K562 (cell line): ENCODE measurements at regions not wholly inside any gene's neighbourhood (a gene's known extent, or its start where the extent isn't known, plus 50 kb on each side); places are given as distances from the start of the nearest gene placed in this dataset.

ENCODE experiments used
- ATAC-seq: fragments of 200-7000 bp; cut with Tn5 transposase; 3 replicates; pipeline ENCODE4 v1.9.1; 2020; ENCODE audit warnings: moderate library complexity
- BruUV-seq: library from RNA; stranded (reverse); fragments of 400-500 nt; replicated peaks from 2 replicates; lab custom pipeline; 2021; lab: Mats Ljungman, UMichigan
- CTCF ChIA-PET: fragments of 300-600 bp; formaldehyde crosslinking; extraction: SDS; loops from one replicate; lab custom pipeline; 2021; ENCODE audit warnings: low intra/inter-chr PET ratio; lab: Yijun Ruan, JAX
- POLR2A ChIA-PET: fragments of 300-600, 350-650 bp; sonication (Branson Sonifier 250); formaldehyde crosslinking; extraction: SDS; loops from one replicate; lab custom pipeline; 2021; ENCODE audit warnings: antibody characterized with exemption, inconsistent platforms; lab: Yijun Ruan, JAX
- DNase-seq, 4 experiments: peaks; one replicate each; pipeline versions ENCODE4 v3.0.0 to v3.0.0-alpha.2; 2011 to 2018; ENCODE audit warnings: low spot score in 3 of 4, mixed read lengths in 3 of 4; ENCODE audit errors: extremely low read depth in 1 of 4
- FAIRE-seq: peaks from 2 replicates; lab custom pipeline; 2011; peaks lifted over from hg19 to GRCh38; lab: Jason Lieb, UNC
- H2AFZ ChIP-seq: 2 replicates; pipeline ENCODE4 v1.6.0; 2011; ENCODE audit warnings: low read depth, low read length, control low read depth, inconsistent platforms
- H3K27ac ChIP-seq: fragments of 200-600 bp; 3 replicates; pipeline ENCODE4 v1.8.0; 2011; ENCODE audit warnings: low read depth, mild to moderate bottlenecking, control low read depth, inconsistent platforms, low read length, moderate library complexity, mixed read lengths; ENCODE audit errors: extremely low read depth
- H3K27me3 ChIP-seq, 2 experiments: fragments of 300-600 bp in 1 of 2; 2 replicates in 1 of 2; 3 replicates in 1 of 2; pipeline versions ENCODE4 v1.6.0 to v1.8.0; 2011; ENCODE audit warnings: inconsistent platforms in 2 of 2, low read length in 2 of 2, mild to moderate bottlenecking in 1 of 2, mixed read lengths in 1 of 2, moderate library complexity in 1 of 2; ENCODE audit not compliant: control insufficient read depth in 2 of 2, insufficient read depth in 2 of 2
- H3K36me3 ChIP-seq: fragments of 300-600 bp; 3 replicates; pipeline ENCODE4 v1.8.0; 2011; ENCODE audit warnings: mild to moderate bottlenecking, low read length, inconsistent platforms; ENCODE audit not compliant: control insufficient read depth, insufficient read depth
- H3K4me1 ChIP-seq, 2 experiments: fragments of 200-600 bp in 1 of 2; replicated peaks in 1 of 2; 2 replicates in 1 of 2; 3 replicates in 1 of 2; pipeline versions ENCODE4 v1.5.1 to v1.8.0; 2011; ENCODE audit warnings: inconsistent platforms in 2 of 2, low read length in 2 of 2, mild to moderate bottlenecking in 1 of 2, mixed read lengths in 1 of 2, moderate library complexity in 1 of 2; ENCODE audit not compliant: control insufficient read depth in 2 of 2, insufficient read depth in 2 of 2
- H3K4me2 ChIP-seq: 2 replicates; pipeline ENCODE4 v1.6.1; 2011; ENCODE audit warnings: low read length, control low read depth, inconsistent platforms, mixed read lengths; ENCODE audit not compliant: insufficient read depth
- H3K4me3 ChIP-seq: fragments of 200-600 bp; sonication (generic), shearing (Covaris generic); 2 replicates; pipeline ENCODE4 v1.5.1; 2016; ENCODE audit warnings: control low read depth, inconsistent platforms
- H3K79me2 ChIP-seq: fragments of 200-600 bp; 3 replicates; pipeline ENCODE4 v1.8.0; 2011; ENCODE audit warnings: low read length, inconsistent platforms; ENCODE audit not compliant: control insufficient read depth, insufficient read depth
- H3K9ac ChIP-seq, 2 experiments: 2 replicates each; pipeline versions ENCODE4 v1.6.0 to v1.6.1; 2011; ENCODE audit warnings: low read depth in 2 of 2, low read length in 2 of 2, control low read depth in 1 of 2, inconsistent platforms in 1 of 2, mild to moderate bottlenecking in 1 of 2, mixed read lengths in 1 of 2; ENCODE audit not compliant: insufficient read depth in 1 of 2
- H3K9me1 ChIP-seq: one replicate; pipeline ENCODE4 v1.6.0; 2011; ENCODE audit warnings: inconsistent platforms, mild to moderate bottlenecking, low read length, moderate library complexity; ENCODE audit not compliant: control insufficient read depth, insufficient read depth
- H3K9me3 ChIP-seq: replicated peaks from 2 replicates; pipeline ENCODE4 v1.5.1; 2011; ENCODE audit warnings: low read depth, low read length, inconsistent platforms; ENCODE audit not compliant: control insufficient read depth, insufficient read depth
- H4K20me1 ChIP-seq: replicated peaks from 2 replicates; pipeline ENCODE4 v1.6.1; 2011; ENCODE audit warnings: low read length, inconsistent platforms, mixed read lengths; ENCODE audit not compliant: control insufficient read depth, insufficient read depth
- GABPB1 ChIP-seq: sonication (generic); formaldehyde crosslinking; IDR thresholded peaks from 2 replicates; pipeline ENCODE4 v1.8.0; 2022; ENCODE audit warnings: mild to moderate bottlenecking, missing genetic modification reagents
- IRF2 ChIP-seq: sonication (generic); formaldehyde crosslinking; IDR thresholded peaks from 2 replicates; pipeline ENCODE4 v1.8.1; 2022; ENCODE audit warnings: mild to moderate bottlenecking, missing genetic modification reagents
- MEF2A ChIP-seq: IDR thresholded peaks from 2 replicates; pipeline ENCODE4 v1.6.1; 2011; ENCODE audit warnings: low read depth, mild to moderate bottlenecking, low read length, moderate library complexity; ENCODE audit not compliant: control insufficient read depth
- MXD1 ChIP-seq: fragments of 250-450 bp; sonication (Bioruptor Pico); IDR thresholded peaks from 2 replicates; pipeline ENCODE4 v1.8.0; 2021; ENCODE audit warnings: borderline replicate concordance, mild to moderate bottlenecking, moderate library complexity; ENCODE audit not compliant: poor library complexity, severe bottlenecking
- PCBP1 ChIP-seq: fragments of 200-400 bp; formaldehyde crosslinking; IDR thresholded peaks from 2 replicates; pipeline ENCODE4 v1.6.1; 2018; ENCODE audit warnings: mild to moderate bottlenecking, low read depth, low read length; ENCODE audit not compliant: poor library complexity, severe bottlenecking
- ZBTB34 ChIP-seq: fragments of 250-450 bp; sonication (Bioruptor Pico); IDR thresholded peaks from 2 replicates; pipeline ENCODE4 v1.8.0; 2021; ENCODE audit warnings: mild to moderate bottlenecking, moderate library complexity
- WGBS: fragments of 100-300 bp; shearing (Covaris generic); methylation state at CpG from one replicate; pipeline ENCODE4 v1.1.6; 2016; ENCODE audit warnings: low coverage, mixed read lengths; ENCODE audit not compliant: insufficient coverage; ENCODE audit errors: missing lambda C conversion rate; 5-methylcytosine and 5-hydroxymethylcytosine counted together
- in situ Hi-C: fragments of 300-500 bp; cut with MboI; formaldehyde crosslinking; loops from 4 replicates; pipeline ENCODE4 v1.15.0; 2018; ENCODE audit warnings: inconsistent platforms, mixed read lengths
- intact Hi-C: fragments of 100-400 bp; cut with micrococcal nuclease; formaldehyde crosslinking; loops from 2 replicates; pipeline ENCODE4 v1.14.2; 2022
- TF ChIP-seq, protein P1 (sequence below): IDR thresholded peaks from 3 replicates; pipeline ENCODE4 v1.6.1; 2011; ENCODE audit warnings: borderline replicate concordance, mild to moderate bottlenecking, moderate library complexity; ENCODE audit not compliant: insufficient read length; ENCODE audit errors: extremely low read depth
- TF ChIP-seq, protein P2 (sequence below): fragments of 450-650 bp; IDR thresholded peaks from 2 replicates; pipeline ENCODE4 v1.6.1; 2017; ENCODE audit warnings: antibody characterized with exemption, mild to moderate bottlenecking
- TF ChIP-seq, protein P3 (sequence below): sonication (generic); formaldehyde crosslinking; IDR thresholded peaks from 2 replicates; pipeline ENCODE4 v1.8.1; 2022; ENCODE audit warnings: missing genetic modification reagents

GRCh38 chr12:12016284-12017100, 54.2 kb upstream of the BCL2L14 start:
- Histone ChIP-seq H3K9me3 (no peaks in the 10 kb centered on the region), H3K27me3 (peaks cover 5 to 22% of the 10 kb centered on the region in 2 experiments; a peak in 4 of 5 replicates), H3K27ac (no peak overlapping the region), H3K36me3 (no peaks in the 10 kb centered on the region), H3K9me1 (no peaks in the 10 kb centered on the region), H3K79me2 (no peaks in the 10 kb centered on the region), H4K20me1 (no peaks in the 10 kb centered on the region), H3K4me1 (no peaks in the 10 kb centered on the region; a peak in 1 of 5 replicates), H3K4me3 (no peak overlapping the region), H3K4me2 (no peak overlapping the region), H2AFZ (no peak overlapping the region), H3K9ac (no peak overlapping the region)
- ChIA-PET CTCF (no interaction called here), POLR2A (no interaction called here)
- intact Hi-C loops (loop anchor here (10.0 kb wide), 1 partner anchor 282 kb away; no protein-coding TSS in a partner anchor), in situ Hi-C loops (loop anchor here (5.0 kb wide), 1 partner anchor 429 kb away; no protein-coding TSS in a partner anchor)
- ATAC-seq (no peak), DNase-seq (no peak), FAIRE-seq (no peak)
- BruUV-seq, result no TSS peak
- WGBS, result 3% methylated on average over 8 of the region's 8 CpGs
- TF ChIP-seq, protein P1, sequence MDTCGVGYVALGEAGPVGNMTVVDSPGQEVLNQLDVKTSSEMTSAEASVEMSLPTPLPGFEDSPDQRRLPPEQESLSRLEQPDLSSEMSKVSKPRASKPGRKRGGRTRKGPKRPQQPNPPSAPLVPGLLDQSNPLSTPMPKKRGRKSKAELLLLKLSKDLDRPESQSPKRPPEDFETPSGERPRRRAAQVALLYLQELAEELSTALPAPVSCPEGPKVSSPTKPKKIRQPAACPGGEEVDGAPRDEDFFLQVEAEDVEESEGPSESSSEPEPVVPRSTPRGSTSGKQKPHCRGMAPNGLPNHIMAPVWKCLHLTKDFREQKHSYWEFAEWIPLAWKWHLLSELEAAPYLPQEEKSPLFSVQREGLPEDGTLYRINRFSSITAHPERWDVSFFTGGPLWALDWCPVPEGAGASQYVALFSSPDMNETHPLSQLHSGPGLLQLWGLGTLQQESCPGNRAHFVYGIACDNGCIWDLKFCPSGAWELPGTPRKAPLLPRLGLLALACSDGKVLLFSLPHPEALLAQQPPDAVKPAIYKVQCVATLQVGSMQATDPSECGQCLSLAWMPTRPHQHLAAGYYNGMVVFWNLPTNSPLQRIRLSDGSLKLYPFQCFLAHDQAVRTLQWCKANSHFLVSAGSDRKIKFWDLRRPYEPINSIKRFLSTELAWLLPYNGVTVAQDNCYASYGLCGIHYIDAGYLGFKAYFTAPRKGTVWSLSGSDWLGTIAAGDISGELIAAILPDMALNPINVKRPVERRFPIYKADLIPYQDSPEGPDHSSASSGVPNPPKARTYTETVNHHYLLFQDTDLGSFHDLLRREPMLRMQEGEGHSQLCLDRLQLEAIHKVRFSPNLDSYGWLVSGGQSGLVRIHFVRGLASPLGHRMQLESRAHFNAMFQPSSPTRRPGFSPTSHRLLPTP, result no peak
- TF ChIP-seq MEF2A (no peak), PCBP1 (no peak), IRF2 (no peak), ZBTB34 (CRISPR knock-in tag) (no peak), GABPB1 (no peak), MXD1 (CRISPR knock-in tag) (no peak)
- TF ChIP-seq, protein P2, sequence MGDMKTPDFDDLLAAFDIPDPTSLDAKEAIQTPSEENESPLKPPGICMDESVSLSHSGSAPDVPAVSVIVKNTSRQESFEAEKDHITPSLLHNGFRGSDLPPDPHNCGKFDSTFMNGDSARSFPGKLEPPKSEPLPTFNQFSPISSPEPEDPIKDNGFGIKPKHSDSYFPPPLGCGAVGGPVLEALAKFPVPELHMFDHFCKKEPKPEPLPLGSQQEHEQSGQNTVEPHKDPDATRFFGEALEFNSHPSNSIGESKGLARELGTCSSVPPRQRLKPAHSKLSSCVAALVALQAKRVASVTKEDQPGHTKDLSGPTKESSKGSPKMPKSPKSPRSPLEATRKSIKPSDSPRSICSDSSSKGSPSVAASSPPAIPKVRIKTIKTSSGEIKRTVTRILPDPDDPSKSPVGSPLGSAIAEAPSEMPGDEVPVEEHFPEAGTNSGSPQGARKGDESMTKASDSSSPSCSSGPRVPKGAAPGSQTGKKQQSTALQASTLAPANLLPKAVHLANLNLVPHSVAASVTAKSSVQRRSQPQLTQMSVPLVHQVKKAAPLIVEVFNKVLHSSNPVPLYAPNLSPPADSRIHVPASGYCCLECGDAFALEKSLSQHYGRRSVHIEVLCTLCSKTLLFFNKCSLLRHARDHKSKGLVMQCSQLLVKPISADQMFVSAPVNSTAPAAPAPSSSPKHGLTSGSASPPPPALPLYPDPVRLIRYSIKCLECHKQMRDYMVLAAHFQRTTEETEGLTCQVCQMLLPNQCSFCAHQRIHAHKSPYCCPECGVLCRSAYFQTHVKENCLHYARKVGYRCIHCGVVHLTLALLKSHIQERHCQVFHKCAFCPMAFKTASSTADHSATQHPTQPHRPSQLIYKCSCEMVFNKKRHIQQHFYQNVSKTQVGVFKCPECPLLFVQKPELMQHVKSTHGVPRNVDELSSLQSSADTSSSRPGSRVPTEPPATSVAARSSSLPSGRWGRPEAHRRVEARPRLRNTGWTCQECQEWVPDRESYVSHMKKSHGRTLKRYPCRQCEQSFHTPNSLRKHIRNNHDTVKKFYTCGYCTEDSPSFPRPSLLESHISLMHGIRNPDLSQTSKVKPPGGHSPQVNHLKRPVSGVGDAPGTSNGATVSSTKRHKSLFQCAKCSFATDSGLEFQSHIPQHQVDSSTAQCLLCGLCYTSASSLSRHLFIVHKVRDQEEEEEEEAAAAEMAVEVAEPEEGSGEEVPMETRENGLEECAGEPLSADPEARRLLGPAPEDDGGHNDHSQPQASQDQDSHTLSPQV, result no peak
- TF ChIP-seq, protein P3, sequence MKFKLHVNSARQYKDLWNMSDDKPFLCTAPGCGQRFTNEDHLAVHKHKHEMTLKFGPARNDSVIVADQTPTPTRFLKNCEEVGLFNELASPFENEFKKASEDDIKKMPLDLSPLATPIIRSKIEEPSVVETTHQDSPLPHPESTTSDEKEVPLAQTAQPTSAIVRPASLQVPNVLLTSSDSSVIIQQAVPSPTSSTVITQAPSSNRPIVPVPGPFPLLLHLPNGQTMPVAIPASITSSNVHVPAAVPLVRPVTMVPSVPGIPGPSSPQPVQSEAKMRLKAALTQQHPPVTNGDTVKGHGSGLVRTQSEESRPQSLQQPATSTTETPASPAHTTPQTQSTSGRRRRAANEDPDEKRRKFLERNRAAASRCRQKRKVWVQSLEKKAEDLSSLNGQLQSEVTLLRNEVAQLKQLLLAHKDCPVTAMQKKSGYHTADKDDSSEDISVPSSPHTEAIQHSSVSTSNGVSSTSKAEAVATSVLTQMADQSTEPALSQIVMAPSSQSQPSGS (CRISPR knock-in tag), result no peak
